Lung (tissue), 11 donors: ENCODE measurements at regions not wholly inside any gene's neighbourhood (a gene's known extent, or its start where the extent isn't known, plus 50 kb on each side); places are given as distances from the start of the nearest gene placed in this dataset.
A peak's percentile ranks its signal among the peaks of the same experiment; 100 is the strongest.
"Not testable (repeated sequence)": the region's sequence is repeated elsewhere in the genome, so short reads cannot be mapped to it uniquely, and the experiment has no call there.

Experiments
- ATAC-seq: fragments of 200-7000 bp; cut with Tn5 transposase; one replicate; pipeline ENCODE4 v1.9.1; 2020; ENCODE audit warnings: moderate number of reproducible peaks; ENCODE audit not compliant: insufficient read depth, low FRiP score
- DNase-seq, 3 donors: peaks; one replicate each; pipeline ENCODE4 v3.0.0-alpha.2; 2013 to 2017
- H3K27ac ChIP-seq, 2 donors: one replicate each; pipeline ENCODE4 v1.5.1; 2013; ENCODE audit warnings: mild to moderate bottlenecking in 2 of 2, moderate library complexity in 2 of 2, control low read depth in 1 of 2, inconsistent platforms in 1 of 2, low read depth in 1 of 2, low read length in 1 of 2
- H3K27me3 ChIP-seq, 3 donors: one replicate each; pipeline ENCODE4 v1.5.1; 2013; ENCODE audit warnings: low read length in 2 of 3; ENCODE audit not compliant: control insufficient read depth in 3 of 3, insufficient read depth in 3 of 3
- H3K36me3 ChIP-seq, 4 donors: one replicate each; pipeline ENCODE4 v1.5.1; 2013; ENCODE audit warnings: low read length in 4 of 4, mild to moderate bottlenecking in 1 of 4, moderate library complexity in 1 of 4; ENCODE audit not compliant: control insufficient read depth in 4 of 4, insufficient read depth in 4 of 4
- H3K4me1 ChIP-seq, 5 donors: one replicate each; pipeline ENCODE4 v1.5.1; 2013; ENCODE audit warnings: low read length in 5 of 5, mild to moderate bottlenecking in 2 of 5, moderate library complexity in 1 of 5; ENCODE audit not compliant: control insufficient read depth in 5 of 5, insufficient read depth in 5 of 5
- H3K4me3 ChIP-seq: one replicate; pipeline ENCODE4 v1.5.1; 2013; ENCODE audit warnings: mild to moderate bottlenecking, control low read depth, moderate library complexity
- H3K9ac ChIP-seq, 2 donors: one replicate each; pipeline ENCODE4 v1.5.1; 2013; ENCODE audit warnings: low read length in 2 of 2, control low read depth in 1 of 2; ENCODE audit not compliant: insufficient read depth in 1 of 2
- H3K9me3 ChIP-seq, 4 donors: one replicate each; pipeline ENCODE4 v1.5.1; 2013; ENCODE audit warnings: low read length in 3 of 4, mild to moderate bottlenecking in 1 of 4, moderate library complexity in 1 of 4; ENCODE audit not compliant: control insufficient read depth in 4 of 4, insufficient read depth in 3 of 4
- CTCF ChIP-seq: IDR thresholded peaks from 2 replicates; pipeline ENCODE4 v1.5.1; 2012; ENCODE audit warnings: mild to moderate bottlenecking; ENCODE audit errors: control extremely low read depth, extremely low read depth
- WGBS, 2 donors: extraction: QIAGEN DNeasy Blood & Tissue Kit; methylation state at CpG; one replicate each; pipeline ENCODE4 v1.1.7; 2013; 5-methylcytosine and 5-hydroxymethylcytosine counted together
- donor health status: control.
- donor health status: control.
- donor health status: Bipolar disorder and iron deficiency.
- donor health status: healthy.
- donor health status: DM: yes; HTN: yes; CAD: no.

GRCh38 chr3:127074900-127075360, 92.0 kb downstream of the PLXNA1 start:
- TF ChIP-seq CTCF = no peak
- no peaks in the 10 kb centered on the region for H3K36me3 ChIP-seq
- no peak overlapping the region for H3K4me3 ChIP-seq
- DNase-seq (peak; percentile 30 to 56 (median 50)), ATAC-seq (no peak)
- H3K9ac ChIP-seq = no peak overlapping the region
- no peak overlapping the region for H3K27ac ChIP-seq
- no peaks in the 10 kb centered on the region for H3K9me3 ChIP-seq
- no peaks in the 10 kb centered on the region for H3K27me3 ChIP-seq
- 73 to 79% methylated on average over 4 of the region's 4 CpGs for WGBS, 2 donors
- H3K4me1 ChIP-seq = peaks cover 0 to 28% (median 15%) of the 10 kb centered on the region in 5 donors

- not testable (repeated sequence) for H3K27ac ChIP-seq, H3K36me3 ChIP-seq, H3K4me3 ChIP-seq, ATAC-seq, DNase-seq, H3K27me3 ChIP-seq, H3K9me3 ChIP-seq, H3K9ac ChIP-seq
- peaks cover 0 to 28% (median 15%) of the 10 kb centered on the region in 5 donors for H3K4me1 ChIP-seq
- 95 to 97% methylated on average over 30 to 34 of the region's 34 CpGs for WGBS, 2 donors
Observed at GRCh38 chr3:127076166-127076992, 93.5 kb downstream of the PLXNA1 start.

- Histone ChIP-seq H3K9ac (no peak overlapping the region), H3K27ac (no peak overlapping the region), H3K27me3 (no peaks in the 10 kb centered on the region), H3K4me1 (peaks cover 0 to 28% (median 15%) of the 10 kb centered on the region in 5 donors), H3K4me3 (no peak overlapping the region), H3K36me3 (no peaks in the 10 kb centered on the region), H3K9me3 (no peaks in the 10 kb centered on the region)
- TF ChIP-seq CTCF = no peak
- DNase-seq (peak in 1 of 3 donors; percentile 8), ATAC-seq (no peak)
- 66 to 79% methylated on average over 10 of the region's 10 CpGs for WGBS, 2 donors
Observed at GRCh38 chr3:127077068-127077467, 94.2 kb downstream of the PLXNA1 start.

GRCh38 chr3:127077505-127078064, 94.7 kb downstream of the PLXNA1 start:
- no peak for ATAC-seq
- WGBS, 2 donors = 79 to 90% methylated on average over 10 of the region's 10 CpGs
- no peak overlapping the region for H3K4me3 ChIP-seq
- TF ChIP-seq CTCF = no peak
- H3K9me3 ChIP-seq = no peaks in the 10 kb centered on the region
- peaks cover 0 to 24% (median 15%) of the 10 kb centered on the region in 5 donors for H3K4me1 ChIP-seq
- H3K27ac ChIP-seq = no peak overlapping the region
- H3K27me3 ChIP-seq = no peaks in the 10 kb centered on the region
- H3K9ac ChIP-seq = no peak overlapping the region
- no peak for DNase-seq
- H3K36me3 ChIP-seq = no peaks in the 10 kb centered on the region
